NT2/D1 (cell line): ENCODE measurements at regions not wholly inside any gene's neighbourhood (a gene's known extent, or its start where the extent isn't known, plus 50 kb on each side); places are given as distances from the start of the nearest gene placed in this dataset.

ENCODE experiments used
- YY1 ChIP-seq: IDR thresholded peaks from 2 replicates; pipeline ENCODE4 v1.6.1; 2011; ENCODE audit not compliant: insufficient read length, insufficient read depth
- ZNF274 ChIP-seq: IDR thresholded peaks from 2 replicates; pipeline ENCODE4 v1.6.1; 2011; ENCODE audit warnings: mild to moderate bottlenecking, low read depth, low read length

GRCh38 chr2:180159921-180160320 is 152.8 kb upstream of the CWC22 start:
- no peak for TF ChIP-seq YY1
- TF ChIP-seq ZNF274: no peak
